BLaER1 treated with 17β-estradiol and CSF1 and Interleukin-3, amounts not matched to agents 10 nM and 100 nM (cell line): ENCODE measurements at regions not wholly inside any gene's neighbourhood (a gene's known extent, or its start where the extent isn't known, plus 50 kb on each side); places are given as distances from the start of the nearest gene placed in this dataset.

Source experiments
- H3K27ac ChIP-seq, 11 experiments: shearing (Covaris generic); formaldehyde crosslinking; 2 replicates each; pipeline ENCODE4 v1.8.1; 2022
- H3K27me3 ChIP-seq, 11 experiments: shearing (Covaris generic); formaldehyde crosslinking; 2 replicates each; pipeline ENCODE4 v1.8.1; 2022
- H3K36me3 ChIP-seq, 11 experiments: shearing (Covaris generic); formaldehyde crosslinking; 2 replicates each; pipeline ENCODE4 v1.8.1; 2022
- H3K4me1 ChIP-seq, 10 experiments: shearing (Covaris generic); formaldehyde crosslinking; 2 replicates each; pipeline ENCODE4 v1.8.1; 2022
- H3K4me2 ChIP-seq, 11 experiments: shearing (Covaris generic); formaldehyde crosslinking; 2 replicates each; pipeline ENCODE4 v1.8.1; 2022
- H3K4me3 ChIP-seq, 10 experiments: shearing (Covaris generic); formaldehyde crosslinking; 2 replicates each; pipeline ENCODE4 v1.8.1; 2022
- H3K9ac ChIP-seq, 11 experiments: shearing (Covaris generic); formaldehyde crosslinking; 2 replicates each; pipeline ENCODE4 v1.8.1; 2022
- H3K9me3 ChIP-seq, 11 experiments: shearing (Covaris generic); formaldehyde crosslinking; replicated peaks in 1 of 11; 2 replicates each; pipeline ENCODE4 v1.8.1; 2022
- H4K20me1 ChIP-seq, 11 experiments: shearing (Covaris generic); formaldehyde crosslinking; 2 replicates each; pipeline ENCODE4 v1.8.1; 2022
- Cebpa-rat ChIP-seq, 11 experiments: shearing (Covaris generic); IDR thresholded peaks; 2 replicates each; pipeline ENCODE4 v1.8.1; 2022

DNA sequence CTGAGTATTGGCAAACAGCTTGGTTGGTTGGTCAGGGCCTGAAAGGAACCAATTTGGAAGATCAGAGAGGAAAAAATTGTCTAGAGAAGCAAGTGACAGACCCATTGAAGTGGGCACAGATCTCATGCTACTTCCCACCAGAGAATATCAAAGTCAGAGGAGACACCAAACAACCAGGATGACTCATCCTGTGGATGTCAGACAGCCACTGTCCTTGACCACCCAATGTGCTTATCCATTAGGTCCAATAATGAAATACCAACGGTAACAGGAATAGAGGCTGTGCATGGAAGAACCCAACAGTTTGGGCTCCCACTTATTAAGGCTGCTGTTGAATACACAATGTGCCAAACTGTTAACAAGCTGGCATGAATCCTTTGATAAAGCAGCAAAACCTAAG, 323.1 kb upstream of the ATP11B start:
- Histone ChIP-seq H3K9me3 (peaks cover 0 to 10% (median 0%) of the 10 kb centered on the region in 11 experiments; a peak in 1 of 22 replicates), H3K27me3 (no peaks in the 10 kb centered on the region), H3K4me2 (no peak overlapping the region), H4K20me1 (no peaks in the 10 kb centered on the region), H3K9ac (no peak overlapping the region), H3K4me1 (no peaks in the 10 kb centered on the region), H3K36me3 (no peaks in the 10 kb centered on the region), H3K27ac (no peak overlapping the region), H3K4me3 (no peak overlapping the region)
- TF ChIP-seq Cebpa-rat (IDR thresholded peaks at IDR 0.05): no peak

GRCh38 chr3:182473191-182473710, 320.1 kb upstream of the ATP11B start:
- no peak for TF ChIP-seq Cebpa-rat (IDR thresholded peaks at IDR 0.05)
- Histone ChIP-seq H3K4me3 (no peak overlapping the region), H3K9me3 (peaks cover 0 to 10% (median 0%) of the 10 kb centered on the region in 11 experiments; a peak in 1 of 22 replicates)

GRCh38 chr3:182478369-182478768, 314.9 kb upstream of the ATP11B start:
- H3K9me3 ChIP-seq: 0 out of 22 replicates have a peak, but pooled peaks cover 0 to 3% (median 0%) of the 10 kb centered on the region in 11 experiments
- no peaks in the 10 kb centered on the region for H3K27me3 ChIP-seq
- no peak overlapping the region for H3K4me3 ChIP-seq
- H3K9ac ChIP-seq: no peak overlapping the region
- TF ChIP-seq Cebpa-rat (IDR thresholded peaks at IDR 0.05): no peak
- H4K20me1 ChIP-seq: no peaks in the 10 kb centered on the region
- peaks cover 0 to 26% (median 0%) of the 10 kb centered on the region in 10 experiments; a peak in 6 of 20 replicates for H3K4me1 ChIP-seq
- H3K4me2 ChIP-seq: no peak overlapping the region; a peak in 1 of 22 replicates
- H3K27ac ChIP-seq: no peak overlapping the region
- no peaks in the 10 kb centered on the region for H3K36me3 ChIP-seq

More at GRCh38 chr3:182473191-182473710, 320.1 kb upstream of the ATP11B start:
- Histone ChIP-seq H3K4me1 (no peaks in the 10 kb centered on the region), H4K20me1 (no peaks in the 10 kb centered on the region), H3K4me2 (no peak overlapping the region), H3K27me3 (no peaks in the 10 kb centered on the region), H3K27ac (no peak overlapping the region), H3K36me3 (no peaks in the 10 kb centered on the region), H3K9ac (no peak overlapping the region)

DNA sequence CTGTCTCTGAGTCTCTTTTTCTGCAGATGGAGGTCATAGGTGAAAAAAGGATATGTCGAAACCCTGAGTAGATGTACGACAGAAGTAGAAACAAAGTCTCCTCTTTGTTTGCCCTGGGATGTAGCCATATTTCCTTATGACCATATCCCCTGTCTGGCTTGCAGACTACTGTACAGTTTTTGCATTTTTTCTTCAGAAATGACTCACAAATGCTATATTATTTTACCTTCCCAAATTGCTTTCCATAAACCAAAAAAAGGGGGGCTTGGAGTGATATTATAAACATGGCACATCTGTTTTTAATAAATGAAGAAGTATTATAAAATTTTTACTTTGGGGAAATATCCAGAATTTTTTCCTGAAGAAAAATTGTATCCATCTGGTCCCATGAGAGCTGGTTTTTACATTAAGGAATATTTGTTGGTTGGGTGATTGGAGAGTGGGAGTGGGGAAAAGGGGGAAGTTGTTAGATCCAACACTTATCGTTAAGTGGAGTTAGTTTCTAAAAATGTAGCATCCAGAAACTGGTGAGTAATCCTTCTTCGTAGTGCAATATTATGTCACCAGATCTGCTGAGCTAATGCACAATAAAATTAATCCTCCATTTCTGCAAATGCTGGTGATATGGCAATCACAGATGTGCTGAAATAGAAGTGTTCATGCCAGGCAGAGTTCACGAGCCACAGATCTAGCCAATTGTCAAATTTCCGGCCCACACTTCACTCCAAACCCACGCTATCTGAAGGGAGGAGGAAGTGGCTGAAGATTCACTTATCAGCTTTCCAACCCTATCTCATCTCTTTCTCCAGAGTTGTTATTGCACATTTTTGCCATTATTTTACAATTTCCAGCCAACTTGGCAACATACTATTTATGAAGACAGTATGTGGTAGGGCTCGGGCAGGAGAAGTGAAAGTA, 313.6 kb upstream of the ATP11B start:
- H3K4me3 ChIP-seq: no peak overlapping the region
- no peaks in the 10 kb centered on the region for H3K27me3 ChIP-seq
- peak overlapping the region in 3 of 11 experiments; percentile 46 to 68 (median 54); a peak in 6 of 22 replicates for H3K4me2 ChIP-seq
- H3K27ac ChIP-seq: peak overlapping the region in 2 of 11 experiments; percentile 35 to 45; a peak in 3 of 22 replicates
- TF ChIP-seq Cebpa-rat (IDR thresholded peaks at IDR 0.05): no peak
- H3K9ac ChIP-seq: no peak overlapping the region
- peaks cover 0 to 26% (median 0%) of the 10 kb centered on the region in 10 experiments; a peak in 6 of 20 replicates for H3K4me1 ChIP-seq
- H3K36me3 ChIP-seq: no peaks in the 10 kb centered on the region
- 0 out of 22 replicates have a peak, but pooled peaks cover 0 to 3% (median 0%) of the 10 kb centered on the region in 11 experiments for H3K9me3 ChIP-seq
- no peaks in the 10 kb centered on the region for H4K20me1 ChIP-seq

GRCh38 chr3:182482705-182483104, 310.6 kb upstream of the ATP11B start:
- no peaks in the 10 kb centered on the region for H4K20me1 ChIP-seq
- no peak overlapping the region for H3K27ac ChIP-seq
- no peaks in the 10 kb centered on the region for H3K27me3 ChIP-seq
- no peak for TF ChIP-seq Cebpa-rat (IDR thresholded peaks at IDR 0.05)
- H3K36me3 ChIP-seq: no peaks in the 10 kb centered on the region
- H3K9ac ChIP-seq: no peak overlapping the region
- H3K4me2 ChIP-seq: no peak overlapping the region
- 0 out of 22 replicates have a peak, but pooled peaks cover 0 to 3% (median 0%) of the 10 kb centered on the region in 11 experiments for H3K9me3 ChIP-seq
- peaks cover 5 to 26% (median 13%) of the 10 kb centered on the region in 10 experiments; a peak in 18 of 20 replicates for H3K4me1 ChIP-seq
- no peak overlapping the region for H3K4me3 ChIP-seq

DNA sequence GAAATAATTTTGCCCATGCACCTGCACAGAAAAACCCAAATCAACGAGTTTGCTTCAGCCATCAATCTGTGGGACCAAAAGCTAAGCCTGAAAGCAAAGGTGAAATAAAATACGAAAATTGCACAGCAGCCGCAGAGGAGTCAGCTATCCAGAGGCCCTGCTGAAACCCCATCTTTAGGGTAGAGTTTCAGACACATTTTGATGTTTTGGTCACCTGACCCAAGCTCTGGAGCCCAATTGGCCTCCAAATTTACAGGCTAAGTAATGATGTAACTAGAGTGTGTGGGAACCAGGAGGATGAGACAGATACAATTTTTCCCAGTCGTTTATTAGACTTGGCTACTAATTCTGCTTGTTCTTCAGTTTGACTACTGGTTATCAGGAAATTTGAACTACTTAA, 308.6 kb upstream of the ATP11B start:
- Histone ChIP-seq H3K9me3 (0 out of 22 replicates have a peak, but pooled peaks cover 0 to 3% (median 0%) of the 10 kb centered on the region in 11 experiments), H4K20me1 (no peaks in the 10 kb centered on the region), H3K4me3 (no peak overlapping the region), H3K36me3 (no peaks in the 10 kb centered on the region), H3K4me1 (peaks cover 5 to 20% (median 14%) of the 10 kb centered on the region in 10 experiments; a peak in 18 of 20 replicates), H3K27me3 (no peaks in the 10 kb centered on the region), H3K27ac (no peak overlapping the region), H3K4me2 (no peak overlapping the region), H3K9ac (no peak overlapping the region)
- TF ChIP-seq Cebpa-rat (IDR thresholded peaks at IDR 0.05): no peak

- Histone ChIP-seq H3K4me1 (peaks cover 5 to 26% (median 15%) of the 10 kb centered on the region in 10 experiments; a peak in 18 of 20 replicates), H3K9ac (no peak overlapping the region), H3K27ac (no peak overlapping the region), H3K9me3 (0 out of 22 replicates have a peak, but pooled peaks cover 0 to 3% (median 0%) of the 10 kb centered on the region in 11 experiments), H3K36me3 (no peaks in the 10 kb centered on the region), H4K20me1 (no peaks in the 10 kb centered on the region), H3K4me3 (no peak overlapping the region), H3K4me2 (no peak overlapping the region), H3K27me3 (no peaks in the 10 kb centered on the region)
- no peak for TF ChIP-seq Cebpa-rat (IDR thresholded peaks at IDR 0.05)
These were observed 308.0 kb upstream of the ATP11B start for GRCh38 chr3:182485301-182485700.

- H4K20me1 ChIP-seq: no peaks in the 10 kb centered on the region
- H3K27ac ChIP-seq: no peak overlapping the region
- H3K4me1 ChIP-seq: peaks cover 0 to 37% (median 26%) of the 10 kb centered on the region in 10 experiments; a peak in 16 of 20 replicates
- H3K9ac ChIP-seq: no peak overlapping the region
- TF ChIP-seq Cebpa-rat (IDR thresholded peaks at IDR 0.05): no peak
- H3K4me2 ChIP-seq: peak overlapping the region in 5 of 11 experiments; percentile 39 to 61 (median 48); a peak in 5 of 22 replicates
- no peak overlapping the region for H3K4me3 ChIP-seq
- H3K9me3 ChIP-seq: no peaks in the 10 kb centered on the region
- no peaks in the 10 kb centered on the region for H3K27me3 ChIP-seq
- H3K36me3 ChIP-seq: no peaks in the 10 kb centered on the region
These were observed 306.8 kb upstream of the ATP11B start for GRCh38 chr3:182486463-182486862.

DNA sequence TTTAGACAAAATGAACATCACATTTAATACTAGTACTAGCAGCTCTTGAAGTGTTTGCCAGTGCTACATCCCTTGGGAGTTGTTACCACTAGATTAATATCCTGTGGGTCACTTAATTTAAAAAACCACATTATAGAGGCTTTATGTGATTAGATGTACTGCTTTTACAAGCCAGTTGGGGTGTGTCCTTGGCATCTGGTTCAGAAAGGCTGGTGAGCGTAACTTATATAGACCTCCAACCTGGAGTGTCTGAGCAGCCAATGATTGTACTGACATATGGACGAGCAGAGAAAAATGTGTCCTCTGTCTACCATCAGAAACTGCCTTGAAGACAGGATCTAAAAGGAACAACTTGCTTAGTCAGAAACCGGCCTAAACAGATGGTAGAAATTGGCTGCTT, 306.2 kb upstream of the ATP11B start:
- no peak for TF ChIP-seq Cebpa-rat (IDR thresholded peaks at IDR 0.05)
- Histone ChIP-seq H3K36me3 (no peaks in the 10 kb centered on the region), H4K20me1 (no peaks in the 10 kb centered on the region), H3K9me3 (no peaks in the 10 kb centered on the region), H3K27ac (no peak overlapping the region), H3K27me3 (no peaks in the 10 kb centered on the region), H3K4me3 (no peak overlapping the region), H3K4me1 (peaks cover 0 to 44% (median 32%) of the 10 kb centered on the region in 10 experiments; a peak in 16 of 20 replicates), H3K9ac (no peak overlapping the region), H3K4me2 (peak overlapping the region in 6 of 11 experiments; percentile 34 to 61 (median 47); a peak in 11 of 22 replicates)
